HG02623 (cell line): ENCODE measurements at regions not wholly inside any gene's neighbourhood (a gene's known extent, or its start where the extent isn't known, plus 50 kb on each side); places are given as distances from the start of the nearest gene placed in this dataset.
"Not testable (repeated sequence)": the region's sequence is repeated elsewhere in the genome, so short reads cannot be mapped to it uniquely, and the experiment has no call there.

Experiments used
- ATAC-seq: cut with Tn5 transposase; IDR thresholded peaks from one replicate; pipeline ENCODE4 v1.9.1; 2021; ENCODE audit warnings: moderate library complexity; ENCODE audit not compliant: unreplicated experiment

DNA sequence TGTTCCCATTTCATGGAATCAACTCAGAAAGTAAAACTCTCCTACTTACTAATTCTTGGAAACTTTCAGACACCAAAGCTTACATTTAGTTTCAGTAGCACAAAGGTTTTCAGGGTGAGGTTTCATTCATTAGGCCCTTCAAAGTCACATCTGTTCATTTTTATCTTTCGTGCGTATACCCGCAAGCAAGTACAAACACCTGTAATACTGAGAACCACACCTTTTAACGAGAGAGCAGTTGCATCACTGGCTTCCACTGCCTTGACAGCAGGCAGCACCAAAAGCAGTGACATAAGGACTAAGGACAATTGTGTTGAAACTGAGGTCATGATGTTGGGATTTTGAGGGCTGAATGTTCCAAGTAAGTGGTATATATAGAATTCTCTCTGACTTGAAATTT lies 60.5 kb downstream of the GOLGA6L22 start:
- not testable (repeated sequence) for ATAC-seq

DNA sequence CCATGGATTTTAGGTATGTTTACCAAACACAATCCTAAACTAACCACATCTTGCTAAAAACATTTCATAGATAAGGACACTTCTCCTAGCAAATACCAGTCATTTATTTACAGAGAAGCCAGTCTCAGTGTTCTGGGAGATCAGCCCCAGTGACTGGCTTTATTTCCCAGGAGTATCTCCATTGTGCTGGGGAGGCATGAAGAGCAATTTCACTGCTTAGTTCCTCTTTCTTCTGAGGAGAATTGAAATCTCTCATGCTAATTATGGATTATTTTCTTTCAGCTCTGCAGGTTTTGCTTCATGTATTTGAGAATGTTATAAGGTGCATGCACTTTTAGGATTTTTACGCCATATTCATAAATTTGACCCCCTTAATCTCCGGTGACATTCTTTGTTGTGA lies 67.8 kb downstream of the GOLGA6L22 start:
- peak; percentile 32 for ATAC-seq

GRCh38 chr15:22527016-22527415 lies 68.3 kb downstream of the GOLGA6L22 start:
- ATAC-seq = peak; percentile 48

DNA sequence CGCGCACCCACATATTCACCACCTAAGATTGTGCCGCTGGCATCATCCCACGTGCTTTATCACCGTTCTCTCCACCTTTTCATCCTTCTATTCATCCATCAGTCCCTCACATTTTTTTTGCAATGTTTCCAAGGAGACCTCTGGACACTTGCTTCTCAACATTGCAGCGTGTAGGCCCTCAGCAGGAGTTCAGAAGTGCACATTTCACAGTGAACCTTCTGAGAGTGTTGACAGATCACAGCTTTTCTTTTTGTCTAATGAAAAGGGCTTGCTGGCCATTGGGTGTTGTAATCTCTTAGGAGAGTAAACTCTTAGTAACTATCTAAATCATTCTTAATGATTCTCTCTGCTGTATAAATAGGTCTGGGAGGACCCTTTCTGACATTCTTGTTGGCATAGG lies 70.5 kb downstream of the GOLGA6L22 start:
- ATAC-seq = not testable (repeated sequence)

DNA sequence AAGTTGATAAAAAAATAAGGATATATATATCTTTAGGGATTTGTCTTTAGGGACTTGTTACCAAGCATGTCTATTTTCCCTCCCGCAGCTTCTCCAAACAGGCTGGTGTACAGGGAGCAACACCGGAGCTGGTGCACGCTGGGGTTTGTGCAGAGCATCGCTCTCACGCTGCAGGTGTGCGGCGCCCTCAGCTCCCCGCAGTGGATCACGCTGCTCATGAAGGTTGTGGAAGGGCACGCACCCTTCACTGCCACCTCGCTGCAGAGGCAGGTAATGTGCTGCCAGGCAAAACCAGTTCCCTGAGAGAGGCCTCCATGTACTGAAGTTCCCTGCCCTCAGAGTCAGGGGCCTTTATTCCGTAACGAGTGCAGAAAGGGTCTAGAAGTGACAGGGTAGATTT lies 101.0 kb downstream of the GOLGA6L22 start:
- ATAC-seq = not testable (repeated sequence)

GRCh38 chr15:22561716-22562115 lies 103.0 kb downstream of the GOLGA6L22 start:
- ATAC-seq = not testable (repeated sequence)

DNA sequence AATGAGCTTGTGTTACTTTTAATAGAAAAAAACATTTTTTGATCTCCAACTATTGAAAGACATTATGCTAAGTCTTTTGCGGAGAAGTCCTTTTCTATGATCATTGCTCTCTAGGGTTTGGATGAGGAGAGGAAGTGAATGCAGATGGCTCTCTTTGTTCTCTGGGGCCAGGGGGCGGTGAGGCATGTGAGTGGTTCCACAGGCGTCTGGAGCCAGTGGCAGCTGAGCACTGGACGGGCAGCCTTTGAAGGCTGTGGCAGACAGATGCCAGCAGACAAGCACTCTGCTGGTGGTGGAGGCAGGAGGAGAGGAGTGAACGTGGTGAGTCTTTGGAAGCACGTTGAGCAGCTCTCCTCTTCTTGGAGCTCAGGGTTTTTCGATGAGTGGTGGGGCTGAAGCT lies 107.8 kb downstream of the GOLGA6L22 start:
- not testable (repeated sequence) for ATAC-seq

- ATAC-seq = not testable (repeated sequence)
These were observed 110.8 kb downstream of the GOLGA6L22 start for GRCh38 chr15:22569486-22569885.

DNA sequence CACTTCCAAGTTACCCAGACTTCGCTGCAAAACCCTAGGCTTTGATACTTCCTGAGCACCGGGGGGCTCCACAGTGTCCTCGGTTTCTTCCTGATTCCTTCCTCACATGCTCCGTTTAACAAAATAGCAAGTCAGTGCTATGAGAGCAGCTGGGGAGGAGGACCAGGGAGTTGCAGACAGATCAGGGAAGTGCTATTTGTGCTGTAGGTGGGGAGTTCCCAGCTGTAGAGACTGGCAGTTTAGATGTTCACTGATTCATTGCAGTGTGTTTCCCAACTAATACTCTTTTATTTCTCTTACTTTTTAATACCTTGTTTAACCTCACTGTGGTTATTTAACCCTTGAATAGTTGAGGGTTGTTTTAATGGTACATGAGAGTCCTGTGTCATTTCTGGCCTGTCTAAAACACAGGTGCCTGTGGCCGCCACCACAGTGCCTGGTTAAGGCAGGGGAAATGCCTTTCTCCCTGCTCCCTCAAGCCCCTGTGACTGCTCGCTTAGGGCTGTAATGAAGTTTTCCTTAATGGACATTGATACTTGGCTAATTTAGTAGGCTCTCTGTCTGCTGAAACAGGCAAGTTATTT lies 113.5 kb downstream of the GOLGA6L22 start:
- not testable (repeated sequence) for ATAC-seq

DNA sequence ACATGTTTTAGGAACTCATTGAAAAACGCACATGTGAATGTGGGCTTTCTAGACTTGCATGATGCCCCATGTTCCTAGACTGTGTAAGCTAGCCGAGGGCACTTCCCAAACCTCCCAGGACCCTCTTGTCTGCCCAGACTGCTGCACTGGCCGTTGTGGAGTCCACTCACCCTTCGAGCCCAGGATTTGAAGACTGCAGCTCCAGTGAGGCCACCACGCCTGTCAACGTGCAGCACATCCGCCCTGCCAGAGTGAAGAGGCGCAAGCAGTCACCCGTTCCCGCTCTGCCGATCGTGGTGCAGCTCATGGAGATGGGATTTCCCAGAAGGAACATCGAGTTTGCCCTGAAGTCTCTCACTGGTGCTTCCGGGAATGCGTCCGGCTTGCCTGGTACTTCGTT lies 114.1 kb downstream of the GOLGA6L22 start:
- not testable (repeated sequence) for ATAC-seq

- not testable (repeated sequence) for ATAC-seq
These were observed 119.1 kb downstream of the GOLGA6L22 start for GRCh38 chr15:22577828-22578227.

DNA sequence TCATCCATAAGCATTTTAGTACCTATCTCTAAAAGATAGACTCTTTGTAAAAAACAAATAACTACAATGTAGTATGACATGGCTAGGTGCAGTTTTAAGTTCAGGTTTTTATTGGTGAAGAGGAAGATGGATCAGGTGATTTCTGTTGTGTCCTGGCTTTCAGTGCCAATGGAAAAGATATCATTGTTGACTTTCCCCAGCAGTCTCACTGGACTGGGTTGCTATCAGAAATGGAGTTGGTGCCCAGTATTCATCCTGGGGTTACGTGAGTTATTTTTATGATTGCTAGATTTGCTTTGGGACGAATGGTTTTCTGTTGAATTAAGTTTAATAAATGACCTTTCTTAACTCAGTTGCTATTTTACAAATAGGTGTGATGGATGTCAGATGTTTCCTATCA lies 120.5 kb downstream of the GOLGA6L22 start:
- not testable (repeated sequence) for ATAC-seq

DNA sequence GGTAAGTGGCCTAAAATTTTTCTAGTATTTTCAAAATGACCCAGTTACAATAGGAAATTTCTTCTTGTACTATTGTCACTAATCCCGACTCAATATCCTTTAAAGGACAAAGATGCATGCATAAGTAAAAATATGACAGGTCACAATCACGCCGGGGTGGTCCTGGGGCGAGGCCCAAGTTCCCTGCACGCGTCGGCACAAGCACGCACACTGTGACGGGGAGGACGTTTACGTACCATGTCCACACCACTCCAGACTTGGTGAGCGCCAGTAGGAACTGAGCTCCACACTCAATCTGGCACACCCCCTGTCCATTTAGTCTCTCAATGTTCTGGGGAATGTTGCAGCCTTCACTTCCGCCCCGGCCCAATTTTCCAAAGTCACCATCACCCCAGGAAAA lies 128.7 kb downstream of the GOLGA6L22 start:
- not testable (repeated sequence) for ATAC-seq

DNA sequence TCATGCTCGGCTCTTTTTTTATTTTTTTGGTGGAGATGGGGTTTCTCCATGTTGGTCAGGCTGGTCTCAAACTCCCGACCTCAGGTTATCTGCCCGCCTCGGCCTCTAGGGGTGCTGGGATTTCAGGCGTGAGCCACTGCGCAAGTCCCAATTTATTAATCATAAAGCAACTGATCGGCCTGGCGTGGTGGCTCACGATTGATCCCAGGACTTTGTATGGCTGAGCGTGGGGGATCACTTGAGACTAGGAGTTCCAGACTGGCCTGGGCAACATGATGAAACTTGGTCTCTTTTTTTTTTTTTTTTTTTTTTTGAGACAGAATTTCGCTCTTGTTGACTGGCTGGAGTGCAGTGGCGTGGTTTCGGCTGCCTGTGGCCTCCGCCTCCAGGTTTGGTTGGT lies 139.8 kb downstream of the GOLGA6L22 start:
- not testable (repeated sequence) for ATAC-seq

DNA sequence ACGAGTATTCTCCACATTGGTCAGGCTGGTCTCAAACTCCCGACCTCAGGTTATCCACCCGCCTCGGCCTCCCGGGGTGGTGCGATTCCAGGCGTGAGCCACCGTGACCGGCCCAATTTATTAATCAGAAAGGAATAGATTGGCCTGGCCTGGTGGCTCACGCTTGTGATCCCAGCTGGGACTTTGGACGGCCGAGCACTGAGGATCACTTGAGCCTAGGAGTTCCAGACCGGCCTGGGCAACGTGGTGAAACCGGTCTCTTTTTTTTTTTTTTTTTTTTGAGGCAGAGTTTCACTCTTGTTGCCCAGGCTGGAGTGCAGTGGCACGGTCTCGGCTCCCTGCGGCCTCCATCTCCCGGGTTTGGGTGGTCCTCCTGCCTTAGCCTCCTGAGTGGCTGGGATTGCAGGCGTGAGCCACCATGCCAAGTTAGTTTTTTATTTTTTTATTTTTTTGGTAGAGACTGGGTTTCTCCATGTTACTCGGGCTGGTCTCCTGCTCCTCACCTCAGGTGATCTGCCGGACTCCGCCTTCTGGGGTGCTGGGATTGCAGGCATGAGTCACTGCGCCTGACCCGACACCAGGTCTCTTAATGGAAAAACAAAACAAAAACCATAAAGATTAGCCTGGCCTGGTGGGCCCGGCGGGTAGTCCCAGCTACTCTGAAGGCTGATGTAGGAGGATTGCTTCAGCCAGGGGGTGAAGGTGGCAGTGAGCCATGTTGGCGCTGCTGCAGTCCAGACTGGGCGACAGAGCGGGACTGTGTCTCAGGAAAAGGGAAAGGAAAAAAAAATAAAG lies 141.0 kb downstream of the GOLGA6L22 start:
- ATAC-seq = not testable (repeated sequence)

DNA sequence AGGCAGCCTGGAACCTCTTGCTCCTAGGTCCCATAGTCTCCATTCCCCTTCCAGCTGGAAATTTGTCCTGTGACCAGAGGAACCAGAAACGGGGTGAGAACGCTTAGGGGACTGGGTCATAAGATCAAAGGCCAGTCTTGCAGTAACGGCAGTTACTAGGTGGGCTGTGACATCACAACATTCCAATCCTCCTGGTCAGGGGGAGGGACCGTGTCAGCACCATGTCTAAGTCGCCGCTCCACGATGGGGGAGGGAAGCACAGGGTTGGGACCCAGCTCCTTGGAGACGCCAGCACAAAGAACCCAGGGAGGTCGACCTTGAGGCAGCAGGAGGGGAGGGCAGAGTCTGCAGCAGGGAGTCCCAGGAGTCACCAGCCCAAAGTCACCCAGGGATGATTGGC lies 158.3 kb downstream of the GOLGA6L22 start:
- not testable (repeated sequence) for ATAC-seq

- not testable (repeated sequence) for ATAC-seq
These were observed 154.7 kb upstream of the NIPA1 start for GRCh38 chr15:22631789-22632188.

GRCh38 chr15:22639983-22640382 lies 146.5 kb upstream of the NIPA1 start:
- not testable (repeated sequence) for ATAC-seq

GRCh38 chr15:22649458-22649857 lies 137.0 kb upstream of the NIPA1 start:
- not testable (repeated sequence) for ATAC-seq

DNA sequence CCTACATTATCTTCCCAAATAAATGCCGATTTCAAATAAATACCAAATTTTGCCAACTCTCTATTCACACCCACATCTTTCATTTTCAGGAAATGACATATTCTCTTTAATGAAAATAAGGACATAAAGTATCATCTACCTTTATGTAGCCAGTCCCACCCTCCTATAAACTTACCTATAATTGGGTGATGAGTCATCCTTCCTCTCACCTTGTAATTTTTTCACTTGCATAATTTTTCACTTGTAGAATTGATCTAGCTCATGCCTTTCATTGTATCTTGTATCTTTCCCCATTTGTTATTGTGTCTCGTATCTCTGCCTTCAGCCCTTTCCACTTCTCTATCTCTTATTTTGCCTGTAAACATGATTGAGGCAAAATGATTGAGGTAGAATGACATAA lies 135.3 kb upstream of the NIPA1 start:
- ATAC-seq = not testable (repeated sequence)

DNA sequence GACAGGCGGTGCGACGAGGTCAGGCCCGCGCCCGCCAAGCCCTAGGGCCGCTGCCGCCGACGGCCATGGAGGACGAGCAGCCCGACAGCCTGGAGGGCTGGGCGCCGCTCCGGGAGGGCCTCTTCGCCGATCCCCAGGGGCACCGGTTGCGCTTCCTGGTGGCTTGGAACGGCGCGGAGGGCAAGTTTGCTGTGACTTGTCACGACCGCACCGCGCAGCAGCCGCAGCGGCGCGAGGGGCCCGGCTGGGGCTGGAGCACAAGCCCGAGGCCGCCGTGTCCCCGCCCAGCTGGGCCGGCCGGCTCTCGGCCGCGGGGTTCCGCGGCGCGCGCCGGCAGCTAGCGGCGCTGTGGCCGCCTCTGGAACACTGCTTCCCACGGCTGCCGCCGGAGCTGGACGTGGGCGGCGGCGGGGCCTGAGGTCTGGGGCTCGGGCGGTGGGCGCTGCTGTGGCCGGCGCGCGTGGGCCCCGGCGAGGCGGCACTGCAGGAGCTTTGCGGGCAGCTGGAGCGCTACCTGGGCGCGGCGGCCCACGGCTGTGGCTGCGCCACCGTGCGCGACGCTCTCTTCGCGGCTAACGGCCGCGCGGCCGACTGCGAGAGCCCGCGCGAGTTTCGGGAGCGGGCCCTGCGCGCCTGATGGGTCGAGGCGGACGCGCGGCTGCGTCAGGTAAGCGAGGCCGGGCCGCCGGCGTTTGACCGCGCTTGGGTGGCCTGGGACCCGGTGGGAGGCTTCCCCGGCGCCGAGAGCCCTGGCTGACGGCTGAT lies 122.0 kb upstream of the NIPA1 start:
- ATAC-seq = peak; percentile 69
